Testis (tissue), 2 donors: ENCODE measurements at regions not wholly inside any gene's neighbourhood (a gene's known extent, or its start where the extent isn't known, plus 50 kb on each side); places are given as distances from the start of the nearest gene placed in this dataset.

Experiments
- POLR2A ChIP-seq: fragments of 450-650 bp; IDR thresholded peaks from one replicate; pipeline ENCODE4 v1.6.1; 2017; ENCODE audit warnings: antibody characterized with exemption, mild to moderate bottlenecking, moderate library complexity
- TF ChIP-seq, protein P1 (sequence below), 3 experiments: fragments of 450-650 bp in 2 of 3; fragments of 200-600 bp in 1 of 3; sonication (generic) in 1 of 3; IDR thresholded peaks; one replicate each; pipeline ENCODE4 v1.5.1; 2016 to 2019; ENCODE audit warnings: antibody characterized with exemption in 3 of 3, mild to moderate bottlenecking in 2 of 3, moderate library complexity in 1 of 3

DNA sequence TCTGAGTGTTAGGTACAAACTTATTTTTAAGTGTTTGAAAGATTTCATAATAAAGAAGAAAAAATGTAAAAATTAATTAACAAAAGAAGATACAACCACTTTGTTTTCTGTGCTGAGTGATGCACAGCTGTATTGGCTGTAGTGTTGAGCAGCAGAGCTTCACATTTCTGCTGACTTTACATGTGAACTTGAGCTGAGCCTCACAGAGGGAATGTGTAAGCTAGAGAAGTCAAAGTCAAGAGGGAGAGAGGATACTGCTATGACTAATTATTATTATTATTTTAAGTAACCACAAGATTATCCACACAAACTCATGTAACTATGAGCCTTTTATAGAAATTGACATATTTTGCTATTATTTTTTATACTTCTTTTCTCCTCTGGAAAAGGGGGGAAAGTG is 159.1 kb upstream of the ZSWIM2 start:
- TF ChIP-seq, protein P1, sequence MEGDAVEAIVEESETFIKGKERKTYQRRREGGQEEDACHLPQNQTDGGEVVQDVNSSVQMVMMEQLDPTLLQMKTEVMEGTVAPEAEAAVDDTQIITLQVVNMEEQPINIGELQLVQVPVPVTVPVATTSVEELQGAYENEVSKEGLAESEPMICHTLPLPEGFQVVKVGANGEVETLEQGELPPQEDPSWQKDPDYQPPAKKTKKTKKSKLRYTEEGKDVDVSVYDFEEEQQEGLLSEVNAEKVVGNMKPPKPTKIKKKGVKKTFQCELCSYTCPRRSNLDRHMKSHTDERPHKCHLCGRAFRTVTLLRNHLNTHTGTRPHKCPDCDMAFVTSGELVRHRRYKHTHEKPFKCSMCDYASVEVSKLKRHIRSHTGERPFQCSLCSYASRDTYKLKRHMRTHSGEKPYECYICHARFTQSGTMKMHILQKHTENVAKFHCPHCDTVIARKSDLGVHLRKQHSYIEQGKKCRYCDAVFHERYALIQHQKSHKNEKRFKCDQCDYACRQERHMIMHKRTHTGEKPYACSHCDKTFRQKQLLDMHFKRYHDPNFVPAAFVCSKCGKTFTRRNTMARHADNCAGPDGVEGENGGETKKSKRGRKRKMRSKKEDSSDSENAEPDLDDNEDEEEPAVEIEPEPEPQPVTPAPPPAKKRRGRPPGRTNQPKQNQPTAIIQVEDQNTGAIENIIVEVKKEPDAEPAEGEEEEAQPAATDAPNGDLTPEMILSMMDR (IDR thresholded peaks at IDR 0.05), result no peak
- no peak for TF ChIP-seq POLR2A
